Gastrocnemius medialis (tissue), 4 donors: ENCODE measurements at regions not wholly inside any gene's neighbourhood (a gene's known extent, or its start where the extent isn't known, plus 50 kb on each side); places are given as distances from the start of the nearest gene placed in this dataset.

Experiments used
- POLR2A ChIP-seq, 2 donors: fragments of 450-650 bp; IDR thresholded peaks; one replicate each; pipeline ENCODE4 v1.6.1; 2017; ENCODE audit warnings: antibody characterized with exemption in 2 of 2, mild to moderate bottlenecking in 2 of 2, moderate library complexity in 2 of 2
- TF ChIP-seq, protein P1 (sequence below), 5 experiments: fragments of 450-650 bp in 3 of 5; fragments of 200-600 bp in 2 of 5; sonication (generic) in 2 of 5; IDR thresholded peaks in 4 of 5; conservative IDR thresholded peaks in 1 of 5; 1 replicate in 4 of 5; 2 replicates in 1 of 5; pipeline ENCODE4 v1.5.1; 2016 to 2019; ENCODE audit warnings: antibody characterized with exemption in 5 of 5, mild to moderate bottlenecking in 3 of 5, moderate library complexity in 3 of 5

DNA sequence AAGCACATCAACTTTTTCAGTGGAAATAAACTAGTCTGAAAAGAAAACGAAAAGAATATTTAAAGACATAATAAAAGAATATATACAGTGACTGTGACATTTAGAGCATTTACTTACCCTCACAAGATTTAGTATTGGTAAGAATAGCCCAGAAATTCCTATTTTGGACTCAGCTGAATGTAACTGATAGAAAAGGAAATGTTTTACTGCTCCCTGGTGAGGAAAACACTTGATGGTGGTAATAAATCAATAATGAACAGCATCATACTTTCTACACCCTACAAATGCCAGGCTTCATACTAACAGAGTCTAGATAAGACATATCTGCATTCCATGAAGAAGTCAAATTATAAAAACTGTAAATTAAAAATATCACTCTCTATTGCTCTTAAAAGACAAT, 753.5 kb upstream of the PCDH10 start:
- TF ChIP-seq, protein P1, sequence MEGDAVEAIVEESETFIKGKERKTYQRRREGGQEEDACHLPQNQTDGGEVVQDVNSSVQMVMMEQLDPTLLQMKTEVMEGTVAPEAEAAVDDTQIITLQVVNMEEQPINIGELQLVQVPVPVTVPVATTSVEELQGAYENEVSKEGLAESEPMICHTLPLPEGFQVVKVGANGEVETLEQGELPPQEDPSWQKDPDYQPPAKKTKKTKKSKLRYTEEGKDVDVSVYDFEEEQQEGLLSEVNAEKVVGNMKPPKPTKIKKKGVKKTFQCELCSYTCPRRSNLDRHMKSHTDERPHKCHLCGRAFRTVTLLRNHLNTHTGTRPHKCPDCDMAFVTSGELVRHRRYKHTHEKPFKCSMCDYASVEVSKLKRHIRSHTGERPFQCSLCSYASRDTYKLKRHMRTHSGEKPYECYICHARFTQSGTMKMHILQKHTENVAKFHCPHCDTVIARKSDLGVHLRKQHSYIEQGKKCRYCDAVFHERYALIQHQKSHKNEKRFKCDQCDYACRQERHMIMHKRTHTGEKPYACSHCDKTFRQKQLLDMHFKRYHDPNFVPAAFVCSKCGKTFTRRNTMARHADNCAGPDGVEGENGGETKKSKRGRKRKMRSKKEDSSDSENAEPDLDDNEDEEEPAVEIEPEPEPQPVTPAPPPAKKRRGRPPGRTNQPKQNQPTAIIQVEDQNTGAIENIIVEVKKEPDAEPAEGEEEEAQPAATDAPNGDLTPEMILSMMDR (IDR thresholded peaks at IDR 0.05 in 4 of 5, conservative IDR thresholded peaks at IDR 0.05 in 1 of 5) = no peak
- TF ChIP-seq POLR2A (IDR thresholded peaks at IDR 0.05) = no peak
